H1 (cell line): ENCODE measurements at regions not wholly inside any gene's neighbourhood (a gene's known extent, or its start where the extent isn't known, plus 50 kb on each side); places are given as distances from the start of the nearest gene placed in this dataset.

Source experiments
- CTCF ChIA-PET: fragments of 300-600 bp; sonication (Branson Sonifier 250); formaldehyde crosslinking; loops from one replicate; lab custom pipeline; 2021; ENCODE audit not compliant: partially characterized antibody; lab: Charles Lee
- POLR2A ChIA-PET: fragments of 300-600 bp; sonication (Branson Sonifier 250); formaldehyde crosslinking; loops from one replicate; lab custom pipeline; 2021; ENCODE audit warnings: inconsistent platforms; ENCODE audit not compliant: partially characterized antibody; lab: Charles Lee
- DNase-seq, 2 experiments: peaks; one replicate each; pipeline versions ENCODE4 v3.0.0 to v3.0.0-alpha.2; 2010 to 2022; ENCODE audit warnings: low spot score in 2 of 2, low read depth in 1 of 2, mixed read lengths in 1 of 2
- FAIRE-seq: peaks from 2 replicates; lab custom pipeline; 2011; peaks lifted over from hg19 to GRCh38; lab: Jason Lieb, UNC
- H2AFZ ChIP-seq: 2 replicates; pipeline ENCODE4 v1.8.1; 2012; ENCODE audit warnings: low read length, inconsistent platforms
- H2AK5ac ChIP-seq: 2 replicates; pipeline ENCODE4 v1.6.1; 2013; ENCODE audit warnings: low read depth, low read length
- H2BK120ac ChIP-seq: replicated peaks from 2 replicates; pipeline ENCODE3; 2013; ENCODE audit warnings: low read depth, low read length, inconsistent platforms
- H2BK12ac ChIP-seq: 2 replicates; pipeline ENCODE4 v1.6.1; 2013; ENCODE audit warnings: low read depth, low read length
- H2BK15ac ChIP-seq: 2 replicates; pipeline ENCODE4 v1.6.1; 2013; ENCODE audit warnings: low read length
- H2BK20ac ChIP-seq: 2 replicates; pipeline ENCODE4 v1.6.1; 2013; ENCODE audit warnings: low read length
- H2BK5ac ChIP-seq: 2 replicates; pipeline ENCODE4 v1.6.1; 2013; ENCODE audit warnings: low read depth, low read length
- H3K14ac ChIP-seq: 2 replicates; pipeline ENCODE4 v1.6.1; 2013; ENCODE audit warnings: inconsistent platforms; ENCODE audit not compliant: insufficient read length
- H3K18ac ChIP-seq: 2 replicates; pipeline ENCODE4 v1.6.1; 2013; ENCODE audit warnings: low read length; ENCODE audit errors: extremely low read depth
- H3K23ac ChIP-seq: 2 replicates; pipeline ENCODE4 v1.6.1; 2013; ENCODE audit warnings: inconsistent platforms; ENCODE audit not compliant: insufficient read length
- H3K23me2 ChIP-seq: 2 replicates; pipeline ENCODE4 v1.6.1; 2013; ENCODE audit warnings: low read depth, low read length
- H3K27ac ChIP-seq: 2 replicates; pipeline ENCODE4 v1.6.1; 2011; ENCODE audit warnings: low read depth, low read length, inconsistent platforms
- H3K27me3 ChIP-seq, 4 experiments: replicated peaks in 1 of 4; 1 replicate in 1 of 4; 2 replicates in 3 of 4; pipeline versions ENCODE4 v1.6.1 to v1.8.1; 2011 to 2013; ENCODE audit warnings: low read length in 3 of 4, mild to moderate bottlenecking in 3 of 4, inconsistent platforms in 2 of 4, mixed read lengths in 2 of 4, moderate library complexity in 1 of 4; ENCODE audit not compliant: control insufficient read depth in 3 of 4, insufficient read depth in 3 of 4; ENCODE audit errors: extremely low read depth in 1 of 4
- H3K36me3 ChIP-seq, 4 experiments: 2 replicates each; pipeline versions ENCODE4 v1.6.1 to v1.8.1; 2011 to 2013; ENCODE audit warnings: mild to moderate bottlenecking in 4 of 4, low read length in 3 of 4, moderate library complexity in 2 of 4, control low read depth in 1 of 4, inconsistent platforms in 1 of 4; ENCODE audit not compliant: insufficient read depth in 4 of 4, control insufficient read depth in 2 of 4
- H3K4ac ChIP-seq: replicated peaks from 2 replicates; pipeline ENCODE3; 2013; ENCODE audit warnings: low read length, low read depth, mixed read lengths, inconsistent platforms; ENCODE audit not compliant: insufficient read length
- H3K4me1 ChIP-seq, 4 experiments: replicated peaks in 1 of 4; 1 replicate in 1 of 4; 2 replicates in 3 of 4; pipeline versions ENCODE4 v1.6.1 to v1.8.1; 2011 to 2013; ENCODE audit warnings: low read length in 3 of 4, inconsistent platforms in 2 of 4, mixed read lengths in 1 of 4; ENCODE audit not compliant: insufficient read depth in 4 of 4, control insufficient read depth in 3 of 4
- H3K4me2 ChIP-seq, 2 experiments: 2 replicates each; pipeline versions ENCODE4 v1.6.1 to v1.8.1; 2011 to 2013; ENCODE audit warnings: low read depth in 2 of 2, low read length in 2 of 2, control low read depth in 1 of 2, inconsistent platforms in 1 of 2, mild to moderate bottlenecking in 1 of 2; ENCODE audit not compliant: insufficient read depth in 1 of 2
- H3K4me3 ChIP-seq, 4 experiments: fragments of 200-600, 300-600 bp in 1 of 4; sonication (generic), shearing (Covaris generic), sonication (Bioruptor Twin) in 1 of 4; 2 replicates each; pipeline versions ENCODE4 v1.5.1 to v1.8.1; 2011 to 2016; ENCODE audit warnings: low read length in 4 of 4, low read depth in 3 of 4, control low read depth in 2 of 4, inconsistent platforms in 2 of 4, mild to moderate bottlenecking in 2 of 4, mixed read lengths in 1 of 4, moderate library complexity in 1 of 4; ENCODE audit not compliant: insufficient read depth in 2 of 4; ENCODE audit errors: extremely low read depth in 1 of 4
- H3K56ac ChIP-seq: replicated peaks from 2 replicates; pipeline ENCODE3; 2013; ENCODE audit warnings: low read depth, mild to moderate bottlenecking, mixed read lengths, low read length, inconsistent platforms; ENCODE audit not compliant: insufficient read length
- H3K79me1 ChIP-seq: 2 replicates; pipeline ENCODE4 v1.6.1; 2013; ENCODE audit warnings: low read depth, low read length, control low read depth
- H3K79me2 ChIP-seq, 2 experiments: 2 replicates each; pipeline versions ENCODE4 v1.6.1 to v1.8.1; 2012 to 2013; ENCODE audit warnings: low read length in 2 of 2, mild to moderate bottlenecking in 2 of 2, inconsistent platforms in 1 of 2; ENCODE audit not compliant: insufficient read depth in 2 of 2, control insufficient read depth in 1 of 2
- H3K9ac ChIP-seq, 4 experiments: replicated peaks in 1 of 4; 1 replicate in 1 of 4; 2 replicates in 3 of 4; pipeline versions ENCODE4 v1.6.1 to v1.8.1; 2011 to 2013; ENCODE audit warnings: low read depth in 3 of 4, low read length in 3 of 4, control low read depth in 2 of 4, mild to moderate bottlenecking in 2 of 4, moderate library complexity in 2 of 4, inconsistent platforms in 1 of 4; ENCODE audit errors: extremely low read depth in 1 of 4
- H3K9me3 ChIP-seq, 2 experiments: 2 replicates each; pipeline versions ENCODE4 v1.6.1 to v1.8.1; 2012 to 2013; ENCODE audit warnings: mild to moderate bottlenecking in 2 of 2, moderate library complexity in 2 of 2, control low read depth in 1 of 2, inconsistent platforms in 1 of 2, low read depth in 1 of 2, low read length in 1 of 2, mixed read lengths in 1 of 2; ENCODE audit not compliant: insufficient read depth in 2 of 2
- H4K20me1 ChIP-seq, 2 experiments: replicated peaks in 1 of 2; 2 replicates each; pipeline versions ENCODE3 to v1.8.1; 2011 to 2013; ENCODE audit warnings: inconsistent platforms in 2 of 2, low read length in 2 of 2, mild to moderate bottlenecking in 1 of 2; ENCODE audit not compliant: insufficient read depth in 2 of 2, control insufficient read depth in 1 of 2
- H4K5ac ChIP-seq: 2 replicates; pipeline ENCODE4 v1.6.1; 2013; ENCODE audit warnings: low read length, low read depth, mixed read lengths, inconsistent platforms; ENCODE audit not compliant: insufficient read length
- H4K8ac ChIP-seq: 2 replicates; pipeline ENCODE4 v1.8.0; 2013; ENCODE audit warnings: mild to moderate bottlenecking, moderate library complexity, low read length, inconsistent platforms; ENCODE audit not compliant: insufficient read depth; ENCODE audit errors: extremely low read depth
- H4K91ac ChIP-seq: replicated peaks from 2 replicates; pipeline ENCODE3; 2013; ENCODE audit warnings: low read length, mixed read lengths, inconsistent platforms; ENCODE audit not compliant: insufficient read length
- BACH1 ChIP-seq: IDR thresholded peaks from 2 replicates; pipeline ENCODE4 v1.6.1; 2012; ENCODE audit warnings: low read length, improper control_type of control experiment
- SIRT6 ChIP-seq: IDR thresholded peaks from one replicate; pipeline ENCODE4 v1.7.1; 2012; ENCODE audit warnings: low read length, inconsistent platforms
- WGBS, 2 experiments: shearing (Covaris generic) in 1 of 2; methylation state at CpG; one replicate each; pipeline versions ENCODE4 v1.1.6 to v1.1.7; 2013 to 2015; ENCODE audit warnings: low lambda C conversion rate in 2 of 2, mixed read lengths in 2 of 2, inconsistent platforms in 1 of 2, low coverage in 1 of 2, missing lambda C conversion rate in 1 of 2; ENCODE audit not compliant: insufficient replicate concordance in 2 of 2, insufficient coverage in 1 of 2, insufficient read length in 1 of 2; ENCODE audit errors: extremely low coverage in 1 of 2, missing lambda C conversion rate in 1 of 2; 5-methylcytosine and 5-hydroxymethylcytosine counted together

GRCh38 chr1:207217778-207218511 is 103.5 kb upstream of the CD55 start:
- no peak overlapping the region for H4K8ac ChIP-seq
- no peak overlapping the region for H3K4ac ChIP-seq
- no peak overlapping the region for H3K23ac ChIP-seq
- no peak overlapping the region for H2AK5ac ChIP-seq
- no peak overlapping the region for H3K9ac ChIP-seq
- ChIA-PET CTCF (interaction anchor here (0.6 to 1.2 kb wide), 2 partner anchors 134 to 230 kb away, joined by 3 to 4 read pairs; no protein-coding TSS in a partner anchor), POLR2A (no interaction called here)
- no peak overlapping the region for H2BK15ac ChIP-seq
- no peaks in the 10 kb centered on the region for H3K79me1 ChIP-seq
- H4K91ac ChIP-seq = no peak overlapping the region
- H2BK5ac ChIP-seq = no peak overlapping the region
- H3K18ac ChIP-seq = no peak overlapping the region
- no peaks in the 10 kb centered on the region for H3K9me3 ChIP-seq
- H2BK120ac ChIP-seq = no peak overlapping the region
- DNase-seq (no peak), FAIRE-seq (no peak)
- no peak overlapping the region for H2BK20ac ChIP-seq
- no peak overlapping the region for H2AFZ ChIP-seq
- H3K79me2 ChIP-seq = no peaks in the 10 kb centered on the region
- H3K27ac ChIP-seq = no peak overlapping the region
- TF ChIP-seq BACH1 = no peak
- TF ChIP-seq SIRT6 = no peak
- no peak overlapping the region for H4K5ac ChIP-seq
- no peak overlapping the region for H3K4me2 ChIP-seq
- no peaks in the 10 kb centered on the region for H3K23me2 ChIP-seq
- no peaks in the 10 kb centered on the region for H3K36me3 ChIP-seq
- H3K14ac ChIP-seq = no peak overlapping the region
- no peak overlapping the region for H2BK12ac ChIP-seq
- peaks cover 0 to 11% (median 4%) of the 10 kb centered on the region in 4 experiments; a peak in 4 of 7 replicates for H3K4me1 ChIP-seq
- 89% methylated on average over 8 of the region's 8 CpGs; no CpG with 5 or more reads in 1 of the 2 experiments for WGBS, 2 experiments
- no peaks in the 10 kb centered on the region for H3K27me3 ChIP-seq
- H4K20me1 ChIP-seq = no peaks in the 10 kb centered on the region
- no peak overlapping the region for H3K56ac ChIP-seq
- no peak overlapping the region for H3K4me3 ChIP-seq
